Activated B cell treated with CpG ODN at 0.5 μM for 24 hours (primary cell): ENCODE measurements at regions not wholly inside any gene's neighbourhood (a gene's known extent, or its start where the extent isn't known, plus 50 kb on each side); places are given as distances from the start of the nearest gene placed in this dataset.
"Not testable (repeated sequence)": the region's sequence is repeated elsewhere in the genome, so short reads cannot be mapped to it uniquely, and the experiment has no call there.

ENCODE experiments used
- ATAC-seq: fragments of 200-7000 bp; cut with Tn5 transposase; one replicate; pipeline ENCODE4 v1.10.0; 2021; ENCODE audit warnings: low read depth, mild to moderate bottlenecking, moderate library complexity
- CTCF ChIA-PET: fragments of 350-600 bp; sonication (Branson Sonifier 250); formaldehyde crosslinking; loops from one replicate; lab custom pipeline; 2021; ENCODE audit warnings: antibody characterized with exemption; lab: Charles Lee
- POLR2A ChIA-PET: fragments of 350-600 bp; sonication (Branson Sonifier 250); formaldehyde crosslinking; loops from one replicate; lab custom pipeline; 2021; ENCODE audit warnings: antibody characterized with exemption; lab: Charles Lee
- DNase-seq: peaks from one replicate; pipeline ENCODE4 v3.0.0; 2022
- H3K27ac Mint-ChIP-seq: one replicate; pipeline ENCODE4 v1.8.0; 2020; ENCODE audit warnings: mixed read lengths
- H3K27me3 Mint-ChIP-seq: one replicate; pipeline ENCODE4 v1.8.0; 2021; ENCODE audit warnings: mixed read lengths
- H3K36me3 Mint-ChIP-seq: one replicate; pipeline ENCODE4 v1.8.0; 2021; ENCODE audit warnings: low read depth, mixed read lengths
- H3K4me1 Mint-ChIP-seq: one replicate; pipeline ENCODE4 v1.8.0; 2021; ENCODE audit warnings: mixed read lengths
- H3K4me3 Mint-ChIP-seq: one replicate; pipeline ENCODE4 v1.8.0; 2020; ENCODE audit warnings: mild to moderate bottlenecking, mixed read lengths
- H3K9me3 Mint-ChIP-seq: one replicate; pipeline ENCODE4 v1.8.0; 2020; ENCODE audit warnings: mixed read lengths
- CTCF ChIP-seq: fragments of 200-600 bp; IDR thresholded peaks from one replicate; pipeline ENCODE4 v1.8.0; 2022; ENCODE audit warnings: antibody characterized with exemption, mild to moderate bottlenecking
- intact Hi-C: fragments of 100-400 bp; cut with micrococcal nuclease; formaldehyde crosslinking; loops from one replicate; pipeline ENCODE4 v1.15.1; 2024

DNA sequence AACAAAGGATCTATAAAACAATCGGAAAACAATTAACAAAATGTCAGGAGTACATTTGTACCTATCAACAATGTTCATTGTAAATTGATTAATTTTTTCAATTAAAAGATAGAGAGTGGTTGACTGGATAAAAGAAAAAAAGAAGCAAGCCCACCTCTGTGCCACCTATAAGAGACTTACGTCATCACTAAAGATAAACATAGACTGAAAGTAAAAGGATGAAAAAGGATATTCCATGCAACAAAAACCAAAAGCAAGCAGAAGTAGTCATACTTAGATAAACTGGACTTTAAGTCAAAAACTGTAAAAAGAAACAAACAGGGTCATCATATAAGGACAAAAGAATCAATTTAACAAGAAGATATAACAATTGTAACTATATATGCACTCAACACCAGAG lies 197.4 kb downstream of the RASEF start:
- intact Hi-C loops = no loop called here
- Mint-ChIP-seq H3K36me3 (no peaks in the 10 kb centered on the region), H3K4me1 (no peaks in the 10 kb centered on the region), H3K9me3 (peaks cover 2% of the 10 kb centered on the region), H3K27ac (no peak overlapping the region), H3K4me3 (no peak overlapping the region), H3K27me3 (no peaks in the 10 kb centered on the region)
- ChIA-PET POLR2A (no interaction called here), CTCF (no interaction called here)
- ATAC-seq (no peak), DNase-seq (no peak)
- no peak for TF ChIP-seq CTCF

DNA sequence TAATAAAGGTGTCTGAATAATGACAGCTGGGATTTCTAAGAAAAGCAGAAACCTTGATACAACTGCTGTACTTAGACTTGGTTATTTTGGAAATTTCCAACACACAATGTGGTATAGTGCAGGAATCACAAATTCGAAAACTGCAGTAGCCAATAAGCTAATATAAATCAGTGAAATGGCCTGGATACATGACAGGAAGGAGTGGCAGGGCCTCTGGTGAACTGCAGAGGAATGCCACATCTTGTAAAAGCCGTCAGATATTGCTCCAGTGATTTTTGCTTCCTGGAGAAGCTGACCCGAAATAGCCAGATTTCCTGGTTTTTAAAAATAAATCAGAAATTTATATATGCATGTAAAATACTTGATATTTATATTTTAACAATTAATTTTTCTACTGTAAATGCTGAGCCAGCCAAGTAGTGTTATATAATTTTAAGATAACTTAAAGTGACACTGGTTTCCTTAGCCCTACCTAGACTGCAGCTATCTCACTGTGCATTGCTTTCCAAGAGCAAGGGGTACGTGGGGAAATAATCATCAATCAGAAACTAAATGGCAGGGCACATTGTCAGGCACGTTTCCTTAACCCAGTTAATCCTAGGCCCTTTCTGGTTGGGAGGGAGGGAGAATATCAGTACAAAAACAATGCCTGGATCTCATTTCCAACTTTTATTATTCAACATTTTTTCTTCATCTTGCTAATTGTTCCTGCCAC lies 182.4 kb downstream of the RASEF start:
- DNase-seq (no peak), ATAC-seq (no peak)
- intact Hi-C loops = no loop called here
- no peak for TF ChIP-seq CTCF
- H3K4me3 Mint-ChIP-seq = no peak overlapping the region
- no peaks in the 10 kb centered on the region for H3K9me3 Mint-ChIP-seq
- ChIA-PET CTCF (no interaction called here), POLR2A (no interaction called here)
- no peaks in the 10 kb centered on the region for H3K27me3 Mint-ChIP-seq
- no peaks in the 10 kb centered on the region for H3K4me1 Mint-ChIP-seq
- H3K36me3 Mint-ChIP-seq = no peaks in the 10 kb centered on the region
- no peak overlapping the region for H3K27ac Mint-ChIP-seq

DNA sequence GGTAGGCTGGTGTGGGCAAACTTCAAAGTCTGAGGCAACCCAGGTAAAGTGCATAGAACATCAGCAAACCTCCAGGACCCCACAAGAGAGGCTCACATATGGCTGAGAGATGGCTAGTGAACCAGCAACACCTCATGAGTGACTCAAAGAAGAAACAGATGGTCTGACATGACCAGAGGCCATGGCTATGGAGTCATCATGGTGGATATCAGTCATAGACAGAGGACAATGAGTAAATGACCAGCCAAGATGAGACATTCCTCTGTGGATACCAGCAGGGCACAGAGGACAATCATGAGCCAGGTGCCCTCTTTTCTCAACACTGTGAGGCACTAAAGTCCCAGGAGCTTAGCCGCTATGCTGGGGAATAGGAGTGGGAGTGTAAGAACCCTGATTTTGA lies 180.8 kb downstream of the RASEF start:
- Mint-ChIP-seq H3K36me3 (no peaks in the 10 kb centered on the region), H3K27ac (no peak overlapping the region), H3K27me3 (no peaks in the 10 kb centered on the region), H3K4me1 (no peaks in the 10 kb centered on the region), H3K4me3 (no peak overlapping the region), H3K9me3 (no peaks in the 10 kb centered on the region)
- no peak for ATAC-seq
- no peak for DNase-seq
- ChIA-PET CTCF (no interaction called here), POLR2A (no interaction called here)
- no peak for TF ChIP-seq CTCF
- intact Hi-C loops = no loop called here

DNA sequence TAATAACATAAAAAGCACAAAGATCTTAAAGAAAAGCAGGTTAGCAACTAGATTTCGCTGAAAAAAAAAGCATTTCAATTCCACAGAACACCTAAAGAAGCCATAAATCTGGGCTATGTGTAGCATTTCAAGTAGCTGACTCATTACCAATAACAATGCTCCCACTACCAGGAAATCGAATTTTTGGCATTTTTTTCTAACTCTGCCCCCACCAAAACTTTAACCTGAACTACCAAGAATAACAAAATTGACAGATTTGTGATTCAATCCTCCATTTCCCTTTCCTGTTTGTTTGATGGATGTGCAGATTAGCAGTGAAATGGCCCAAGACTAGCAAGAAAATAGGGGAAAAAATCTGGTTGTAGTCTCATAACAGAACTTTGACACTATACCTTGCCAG lies 180.2 kb downstream of the RASEF start:
- POLR2A ChIA-PET = no interaction called here
- H3K9me3 Mint-ChIP-seq = no peaks in the 10 kb centered on the region
- no peak for DNase-seq
- no peaks in the 10 kb centered on the region for H3K36me3 Mint-ChIP-seq
- CTCF ChIA-PET = no interaction called here
- intact Hi-C loops = no loop called here
- H3K27me3 Mint-ChIP-seq = no peaks in the 10 kb centered on the region
- no peak overlapping the region for H3K27ac Mint-ChIP-seq
- TF ChIP-seq CTCF = no peak
- ATAC-seq = no peak
- no peaks in the 10 kb centered on the region for H3K4me1 Mint-ChIP-seq
- no peak overlapping the region for H3K4me3 Mint-ChIP-seq

DNA sequence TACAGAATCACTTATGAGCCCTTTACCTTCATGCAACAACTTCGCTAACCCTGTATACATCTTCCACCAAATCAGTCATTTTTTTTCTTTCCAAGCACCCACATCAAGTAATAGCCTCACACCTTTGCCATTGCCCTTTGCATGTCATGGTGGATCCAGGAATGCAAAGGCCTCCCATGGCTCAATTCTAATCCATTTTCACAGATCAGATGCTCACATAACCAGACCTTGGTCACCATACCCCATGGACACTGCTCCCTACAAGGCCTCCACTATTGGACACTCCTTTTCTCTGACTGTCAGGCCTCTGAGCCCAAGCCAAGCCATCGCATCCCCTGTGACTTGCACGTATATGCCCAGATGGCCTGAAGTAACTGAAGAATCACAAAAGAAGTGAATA lies 179.5 kb downstream of the RASEF start:
- TF ChIP-seq CTCF = no peak
- Mint-ChIP-seq H3K36me3 (no peaks in the 10 kb centered on the region), H3K4me3 (no peak overlapping the region), H3K4me1 (no peaks in the 10 kb centered on the region), H3K27ac (no peak overlapping the region), H3K9me3 (no peaks in the 10 kb centered on the region), H3K27me3 (no peaks in the 10 kb centered on the region)
- intact Hi-C loops = no loop called here
- CTCF ChIA-PET = no interaction called here
- DNase-seq (no peak), ATAC-seq (no peak)
- POLR2A ChIA-PET = no interaction called here

DNA sequence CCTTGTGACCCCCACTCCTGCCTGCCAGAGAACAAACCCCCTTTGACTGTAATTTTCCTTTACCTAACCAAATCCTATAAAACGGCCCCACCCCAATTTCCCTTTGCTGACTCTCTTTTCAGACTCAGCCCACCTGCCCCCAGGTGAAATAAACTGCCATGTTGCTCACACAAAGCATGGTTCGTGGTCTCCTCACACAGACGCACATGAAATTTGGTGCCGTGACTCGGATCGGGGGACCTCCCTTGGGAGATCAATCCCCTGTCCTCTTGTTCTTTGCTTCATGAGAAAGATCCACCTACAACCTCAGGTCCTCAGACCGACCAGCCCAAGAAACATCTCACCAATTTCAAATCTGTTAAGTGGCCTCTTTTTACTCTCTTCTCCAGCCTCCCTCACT lies 179.0 kb downstream of the RASEF start:
- DNase-seq, H3K36me3 Mint-ChIP-seq, CTCF ChIA-PET, H3K27ac Mint-ChIP-seq, H3K27me3 Mint-ChIP-seq, intact Hi-C loops, H3K4me1 Mint-ChIP-seq, ATAC-seq, H3K4me3 Mint-ChIP-seq, H3K9me3 Mint-ChIP-seq, POLR2A ChIA-PET: not testable (repeated sequence)
